NOMO-1 treated with dmso at 0.1 percent for 144 hours (cell line): ENCODE measurements at regions not wholly inside any gene's neighbourhood (a gene's known extent, or its start where the extent isn't known, plus 50 kb on each side); places are given as distances from the start of the nearest gene placed in this dataset.
A peak's percentile ranks its signal among the peaks of the same experiment; 100 is the strongest.

Source experiments
- DNase-seq: peaks from one replicate; lab custom pipeline; 2025; ENCODE audit not compliant: unreplicated experiment; lab: John Stamatoyannopoulos, UW

DNA sequence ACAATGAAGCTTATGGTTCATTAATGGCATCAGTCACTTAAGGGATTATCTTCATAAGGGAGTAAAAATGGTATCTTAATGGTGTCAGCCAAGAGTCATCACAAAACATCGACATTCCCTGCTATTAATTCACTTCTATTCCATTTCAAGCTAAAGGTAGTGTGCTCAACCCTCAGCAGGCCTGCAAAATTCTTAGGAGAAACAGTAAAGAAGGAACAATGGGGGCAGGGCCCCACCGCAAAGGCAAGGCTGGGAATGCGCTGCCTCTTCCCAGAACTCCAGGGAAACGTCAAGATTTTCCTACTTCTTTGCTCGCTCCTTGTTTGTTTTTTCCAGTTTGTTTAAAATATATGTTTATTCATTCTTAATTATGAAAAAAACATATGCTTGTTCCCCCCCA is 187.3 kb upstream of the TSC22D2 start:
- DNase-seq: no peak

DNA sequence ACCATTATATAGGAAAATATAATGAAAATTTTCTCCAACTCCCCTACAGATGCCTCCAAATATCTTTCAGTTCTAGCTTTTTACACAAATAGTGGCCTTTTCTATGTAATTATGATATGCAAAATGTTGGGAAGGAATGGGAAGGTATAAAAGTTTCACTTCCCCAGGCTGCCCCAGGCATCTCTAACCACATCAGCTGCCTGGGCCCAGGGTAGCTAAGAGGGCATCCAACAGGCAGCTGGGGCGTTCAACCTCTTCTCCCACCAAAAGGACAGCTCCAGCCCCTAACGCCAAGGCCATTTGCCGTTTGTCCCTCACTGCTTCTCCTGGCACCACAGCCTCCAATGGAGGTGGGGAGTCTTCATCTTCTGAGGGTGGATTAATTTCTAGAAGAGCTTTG is 188.1 kb upstream of the TSC22D2 start:
- peak; percentile 35 for DNase-seq

GRCh38 chr3:150218841-150219240 is 189.3 kb upstream of the TSC22D2 start:
- no peak for DNase-seq

GRCh38 chr3:150218236-150218635 is 189.9 kb upstream of the TSC22D2 start:
- no peak for DNase-seq

DNA sequence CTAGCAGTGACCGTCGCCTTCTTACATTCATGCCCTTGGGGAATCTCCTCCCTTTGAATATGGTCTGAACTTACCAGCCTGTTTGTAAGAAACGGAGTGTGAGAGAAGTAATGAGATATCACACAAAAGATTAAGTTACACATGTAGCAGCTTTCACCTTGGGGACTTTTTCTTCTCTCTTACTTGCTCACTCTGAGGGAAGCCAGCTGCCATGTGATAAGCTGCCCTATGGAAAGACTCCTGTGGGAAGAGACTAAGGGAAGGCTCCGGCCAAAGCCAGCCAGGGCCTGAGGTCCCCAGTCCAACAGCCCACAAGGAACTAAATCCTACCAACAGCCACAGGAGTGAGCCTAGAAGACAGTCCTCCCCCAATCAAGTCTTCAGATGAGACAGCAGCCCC is 190.4 kb upstream of the TSC22D2 start:
- DNase-seq: no peak

- no peak for DNase-seq
Measured at GRCh38 chr3:150216866-150217600, 191.1 kb upstream of the TSC22D2 start.

DNA sequence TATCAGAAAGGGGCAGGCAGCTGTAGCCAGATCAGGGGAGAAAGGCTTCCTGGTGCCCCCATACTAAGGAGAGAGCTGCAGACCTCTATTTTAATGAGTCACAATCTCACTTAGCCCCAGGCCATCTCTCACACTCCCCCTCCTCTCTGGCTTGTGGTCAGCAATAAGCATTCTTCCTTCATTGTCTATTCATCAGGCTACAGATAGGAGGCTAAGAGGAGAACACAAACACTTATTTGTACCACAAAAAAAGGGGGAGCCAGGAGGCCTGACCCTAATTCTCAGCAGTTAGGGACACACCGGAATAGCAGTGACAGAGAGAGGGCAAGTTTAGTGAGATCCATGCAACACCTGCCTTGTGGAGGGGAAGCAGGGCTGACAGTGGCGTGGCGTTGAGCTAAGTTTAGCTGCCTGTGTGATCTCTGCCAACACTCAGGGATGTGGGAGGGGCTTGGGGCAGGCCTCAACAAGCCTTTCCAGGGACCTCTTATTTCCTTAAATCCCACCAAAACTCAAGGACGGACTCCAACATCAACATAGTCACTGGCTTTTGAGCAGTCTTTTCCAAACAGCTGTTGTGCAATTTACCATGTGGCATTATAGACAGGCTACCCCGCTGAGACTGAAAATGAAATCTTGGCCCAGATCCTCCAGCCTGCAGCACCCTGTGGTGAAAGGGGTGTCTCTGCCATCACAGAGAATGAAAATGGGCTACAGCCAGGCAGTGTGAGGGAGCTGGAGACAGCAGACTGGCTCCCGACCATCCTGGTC is 191.9 kb upstream of the TSC22D2 start:
- no peak for DNase-seq

- DNase-seq: no peak
Measured at GRCh38 chr3:150215616-150216015, 192.5 kb upstream of the TSC22D2 start.

DNA sequence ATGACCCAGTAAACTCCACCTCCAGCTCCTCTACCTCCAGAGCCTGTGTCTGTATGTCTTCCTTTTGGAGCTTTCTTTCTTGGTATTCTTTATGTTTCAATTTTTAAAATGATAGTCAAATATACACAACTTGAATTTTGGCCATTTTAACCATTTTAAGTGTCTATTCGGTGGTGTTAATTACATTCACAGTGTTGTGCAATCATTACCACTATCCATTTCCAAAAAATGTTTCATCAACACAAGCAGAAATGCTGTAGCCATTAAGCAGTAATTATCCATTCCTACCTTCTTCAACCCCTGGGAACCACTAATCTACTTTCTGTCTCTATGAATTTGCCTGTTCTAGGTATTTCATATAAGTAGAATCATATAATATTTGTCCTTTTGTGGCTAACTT is 194.5 kb upstream of the TSC22D2 start:
- DNase-seq: no peak

DNA sequence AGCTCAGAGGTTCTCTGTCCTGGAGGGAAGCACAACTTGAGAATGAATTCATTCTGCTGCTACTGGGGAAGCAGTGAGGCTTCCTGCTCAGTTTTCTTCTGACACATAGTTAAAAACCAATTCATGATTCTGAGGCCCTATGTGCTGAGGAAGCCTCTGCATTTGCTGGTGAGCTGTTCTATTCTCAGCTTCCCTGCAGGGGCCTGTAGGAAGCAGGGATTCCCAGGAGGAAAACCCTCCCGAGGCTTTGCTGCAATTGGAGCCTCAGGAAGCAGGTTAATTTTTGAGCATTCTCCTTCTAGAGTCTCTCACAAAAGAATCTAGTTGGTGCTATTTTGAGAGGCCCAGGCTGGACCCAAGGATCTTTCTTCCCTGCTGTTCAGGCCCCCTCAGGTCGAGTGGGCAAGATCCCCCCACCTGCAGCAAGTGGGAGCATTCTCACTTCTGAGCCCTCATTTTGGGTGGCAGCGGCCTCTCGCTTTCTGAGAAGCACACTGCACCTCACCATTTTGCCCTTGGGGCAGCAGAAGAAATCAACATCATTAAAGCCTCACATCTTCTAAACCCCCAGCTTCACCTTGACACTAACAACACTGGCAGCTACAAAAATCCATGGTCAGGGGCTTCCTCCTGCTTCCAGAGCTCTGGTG is 197.5 kb upstream of the TSC22D2 start:
- no peak for DNase-seq

- DNase-seq: no peak
Measured at GRCh38 chr3:150203273-150203672, 204.8 kb upstream of the TSC22D2 start.

DNA sequence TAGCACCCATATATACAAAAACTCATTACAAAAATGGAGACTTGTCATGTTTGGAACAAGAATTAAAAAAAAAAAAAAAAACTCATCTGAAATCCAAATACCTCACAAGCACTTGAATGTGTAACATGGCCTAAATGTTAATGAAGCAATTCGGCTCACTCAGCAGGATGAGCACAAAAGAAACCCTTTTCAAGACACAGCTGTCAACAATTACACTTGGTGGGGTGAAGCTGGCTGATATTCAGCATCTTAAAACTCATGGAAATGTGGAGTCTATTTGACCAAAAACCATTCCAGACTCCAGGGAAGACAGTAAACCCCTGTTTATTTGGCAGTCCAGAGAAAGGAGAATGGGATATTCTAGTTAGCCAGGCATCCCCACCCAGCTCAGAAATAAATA is 205.4 kb upstream of the TSC22D2 start:
- no peak for DNase-seq

- no peak for DNase-seq
Measured at GRCh38 chr3:150194957-150195356, 213.1 kb upstream of the TSC22D2 start.

GRCh38 chr3:150194513-150194912 is 213.6 kb upstream of the TSC22D2 start:
- no peak for DNase-seq

DNA sequence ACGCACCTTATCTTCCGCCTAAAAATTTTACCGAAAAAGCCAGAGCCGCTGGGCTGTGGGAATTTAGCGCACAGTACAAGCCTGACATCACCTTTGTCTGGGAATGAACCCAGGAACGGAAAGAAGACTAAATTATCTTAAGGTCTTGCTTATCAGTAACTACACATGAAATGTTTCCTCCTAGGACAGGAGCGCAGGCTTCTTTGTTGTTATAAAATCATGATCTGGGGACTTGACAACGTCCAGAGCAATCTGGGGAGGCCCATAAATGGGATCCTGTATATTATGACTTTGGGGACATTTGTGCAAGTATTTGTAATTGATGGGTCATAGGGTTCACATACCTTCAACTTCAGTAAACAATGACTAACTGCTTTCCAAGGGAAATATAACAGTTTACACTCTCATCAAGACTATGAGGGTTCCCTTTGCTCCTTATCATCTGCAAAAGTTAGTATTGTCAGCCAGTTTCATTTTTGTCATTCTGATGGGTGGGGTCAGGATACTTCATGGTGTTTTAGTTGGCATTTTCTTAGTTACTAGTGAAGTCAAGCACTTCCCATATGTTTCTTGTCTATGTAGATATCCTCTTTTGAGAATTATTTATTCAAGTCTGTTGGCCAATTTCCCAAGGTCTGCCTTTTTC is 213.9 kb upstream of the PFN2 start:
- no peak for DNase-seq

- DNase-seq: peak; percentile 38
Measured at GRCh38 chr3:150183678-150184425, 213.2 kb upstream of the PFN2 start.

DNA sequence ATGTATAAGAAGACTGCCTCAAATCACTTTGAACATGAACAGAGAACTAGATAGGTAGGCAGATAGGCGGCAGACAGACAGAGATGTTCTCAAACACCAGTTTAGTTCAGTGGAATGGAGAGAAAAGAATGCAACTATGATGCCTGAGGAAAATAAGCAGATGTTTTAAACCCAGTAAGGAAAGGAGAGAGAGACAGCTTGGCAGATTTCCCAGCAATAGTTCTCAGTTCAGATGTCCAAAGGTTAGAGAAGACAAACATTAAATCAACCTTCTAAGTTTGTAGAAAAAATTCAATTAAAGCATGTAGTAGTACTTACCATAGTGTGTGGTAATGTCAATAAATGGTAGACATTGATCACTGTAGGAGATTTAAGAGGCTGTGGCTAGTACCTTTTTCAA is 209.6 kb upstream of the PFN2 start:
- DNase-seq: no peak

DNA sequence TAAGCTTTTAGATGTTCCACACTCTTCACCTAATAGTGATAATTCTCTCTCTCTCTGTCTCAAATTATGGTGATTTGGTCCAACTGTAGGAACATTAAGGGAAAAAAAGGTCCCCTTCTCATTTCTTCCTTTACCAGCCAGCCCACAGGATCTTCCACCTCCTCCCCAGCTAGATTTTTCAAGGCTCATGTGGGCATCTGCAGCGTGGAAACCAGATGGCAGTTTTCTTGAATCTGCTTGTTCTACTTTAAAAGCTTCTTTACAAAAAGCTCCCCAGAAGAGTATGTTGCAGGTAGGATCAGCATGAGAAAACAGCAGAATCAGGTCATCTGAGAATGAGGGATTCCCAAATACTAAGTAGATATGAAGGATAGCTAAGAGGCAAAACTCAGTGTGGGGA is 208.6 kb upstream of the PFN2 start:
- DNase-seq: no peak

GRCh38 chr3:150177673-150178381 is 207.1 kb upstream of the PFN2 start:
- DNase-seq: no peak

DNA sequence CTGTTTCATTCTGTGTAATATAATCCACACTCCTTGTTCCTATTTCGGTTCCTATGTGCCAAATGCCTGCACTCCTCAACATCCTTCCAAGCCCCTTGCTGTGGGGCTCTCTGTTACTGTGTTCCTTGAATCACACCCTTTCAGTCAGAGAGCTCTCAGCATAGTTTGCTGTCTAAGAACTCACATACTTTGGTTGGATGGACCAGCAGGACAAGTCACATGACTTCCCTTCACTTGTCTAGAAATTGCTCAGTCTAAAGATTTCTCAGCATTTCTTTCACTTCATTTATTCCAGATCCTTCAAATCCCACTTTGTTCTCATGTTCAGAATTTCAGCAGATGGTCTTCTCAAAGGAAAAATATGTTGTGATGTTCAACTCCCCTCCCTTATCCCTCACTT is 203.5 kb upstream of the PFN2 start:
- no peak for DNase-seq
